B cell (primary cell): ENCODE measurements at regions not wholly inside any gene's neighbourhood (a gene's known extent, or its start where the extent isn't known, plus 50 kb on each side); places are given as distances from the start of the nearest gene placed in this dataset.

Experiments
- ATAC-seq: fragments of 200-7000 bp; cut with Tn5 transposase; one replicate; pipeline ENCODE4 v1.10.0; 2021; ENCODE audit warnings: low read depth, mild to moderate bottlenecking, moderate number of reproducible peaks, moderate library complexity
- CTCF ChIA-PET: fragments of 350-600 bp; sonication (Branson Sonifier 250); formaldehyde crosslinking; loops from one replicate; lab custom pipeline; 2021; ENCODE audit warnings: antibody characterized with exemption, inconsistent platforms; lab: Charles Lee
- POLR2A ChIA-PET: fragments of 350-600 bp; sonication (Branson Sonifier 250); formaldehyde crosslinking; loops from one replicate; lab custom pipeline; 2021; ENCODE audit warnings: antibody characterized with exemption; lab: Charles Lee
- DNase-seq: peaks from one replicate; pipeline ENCODE4 v3.0.0; 2013
- H2AFZ ChIP-seq: 2 replicates; pipeline ENCODE4 v1.6.1; 2012; ENCODE audit warnings: mild to moderate bottlenecking, low read depth, low read length; ENCODE audit not compliant: insufficient read depth, poor library complexity, severe bottlenecking
- H3K27ac ChIP-seq, 2 donors: 1 replicate in 1 of 2; 2 replicates in 1 of 2; pipeline ENCODE4 v1.5.1; 2012 to 2013; ENCODE audit warnings: low read length in 2 of 2, mild to moderate bottlenecking in 2 of 2, moderate library complexity in 1 of 2
- H3K27me3 ChIP-seq, 4 experiments: fragments of 200-600 bp in 1 of 4; sonication (generic) in 1 of 4; replicated peaks in 1 of 4; 1 replicate in 2 of 4; 2 replicates in 2 of 4; pipeline versions ENCODE4 v1.6.1 to v1.7.0; 2013 to 2016; ENCODE audit warnings: low read length in 3 of 4, mild to moderate bottlenecking in 2 of 4, mixed read lengths in 1 of 4, moderate library complexity in 1 of 4; ENCODE audit not compliant: insufficient read depth in 4 of 4, control insufficient read depth in 3 of 4; ENCODE audit errors: control extremely low read depth in 1 of 4
- H3K36me3 ChIP-seq, 2 experiments: replicated peaks in 1 of 2; 1 replicate in 1 of 2; 2 replicates in 1 of 2; pipeline versions ENCODE4 v1.6.1 to v1.7.1; 2013; ENCODE audit warnings: low read length in 1 of 2; ENCODE audit not compliant: insufficient read depth in 2 of 2, control insufficient read depth in 1 of 2; ENCODE audit errors: control extremely low read depth in 1 of 2, extremely low read depth in 1 of 2
- H3K4me1 ChIP-seq, 2 donors: fragments of 200-600 bp in 1 of 2; sonication (generic) in 1 of 2; 1 replicate in 1 of 2; 2 replicates in 1 of 2; pipeline versions ENCODE4 v1.5.1 to v1.6.1; 2013 to 2017; ENCODE audit warnings: low read length in 2 of 2; ENCODE audit not compliant: control insufficient read depth in 2 of 2, insufficient read depth in 2 of 2
- H3K4me2 ChIP-seq: replicated peaks from 2 replicates; pipeline ENCODE3; 2012; ENCODE audit warnings: mild to moderate bottlenecking, low read depth, low read length; ENCODE audit not compliant: poor library complexity, severe bottlenecking
- H3K4me3 ChIP-seq, 5 experiments: fragments of 200-600 bp in 1 of 5; sonication (generic) in 1 of 5; 1 replicate in 3 of 5; 2 replicates in 2 of 5; pipeline versions ENCODE4 v1.5.1 to v1.7.0; 2011 to 2016; ENCODE audit warnings: low read length in 4 of 5, mild to moderate bottlenecking in 4 of 5, low read depth in 2 of 5, control low read depth in 1 of 5, moderate library complexity in 1 of 5; ENCODE audit not compliant: insufficient read depth in 1 of 5; ENCODE audit errors: control extremely low read depth in 1 of 5, extremely low read depth in 1 of 5
- H3K79me2 ChIP-seq: fragments of 200-600 bp; sonication (generic); one replicate; pipeline ENCODE4 v1.6.0; 2016; ENCODE audit warnings: low read length; ENCODE audit not compliant: control insufficient read depth, insufficient read depth
- H3K9ac ChIP-seq: fragments of 200-600 bp; sonication (generic); 2 replicates; pipeline ENCODE4 v1.6.1; 2017; ENCODE audit warnings: mild to moderate bottlenecking, low read length, moderate library complexity
- H3K9me3 ChIP-seq, 3 donors: one replicate each; pipeline versions ENCODE4 v1.6.1 to v1.7.1; 2013; ENCODE audit warnings: low read length in 2 of 3; ENCODE audit not compliant: control insufficient read depth in 2 of 3, insufficient read depth in 1 of 3; ENCODE audit errors: control extremely low read depth in 1 of 3
- H4K20me1 ChIP-seq: 2 replicates; pipeline ENCODE4 v1.6.0; 2012; ENCODE audit warnings: mild to moderate bottlenecking, low read length; ENCODE audit not compliant: insufficient read depth, control insufficient read depth, poor library complexity, severe bottlenecking
- H3K27ac Mint-ChIP-seq: one replicate; pipeline ENCODE4 v1.8.0; 2021; ENCODE audit warnings: mixed read lengths
- H3K27me3 Mint-ChIP-seq: one replicate; pipeline ENCODE4 v1.8.0; 2021; ENCODE audit warnings: mixed read lengths
- H3K4me1 Mint-ChIP-seq: one replicate; pipeline ENCODE4 v1.8.0; 2021; ENCODE audit warnings: mixed read lengths
- H3K4me3 Mint-ChIP-seq: one replicate; pipeline ENCODE4 v1.8.0; 2021; ENCODE audit warnings: mixed read lengths
- H3K9me3 Mint-ChIP-seq: one replicate; pipeline ENCODE4 v1.8.0; 2022; ENCODE audit warnings: mixed read lengths; ENCODE audit not compliant: insufficient read depth
- EZH2 ChIP-seq: IDR thresholded peaks from 2 replicates; pipeline ENCODE4 v1.6.1; 2012; ENCODE audit warnings: borderline replicate concordance, low read depth, mild to moderate bottlenecking, moderate library complexity, low read length; ENCODE audit not compliant: insufficient read depth, poor library complexity, severe bottlenecking
- WGBS: methylation state at CpG from one replicate; pipeline ENCODE4 v1.1.5; 2013; ENCODE audit warnings: missing lambda C conversion rate; ENCODE audit not compliant: insufficient coverage; 5-methylcytosine and 5-hydroxymethylcytosine counted together
- intact Hi-C: fragments of 100-400 bp; cut with micrococcal nuclease; formaldehyde crosslinking; loops from one replicate; pipeline ENCODE4 v1.10.0; 2022
- TF ChIP-seq, protein P1 (sequence below): fragments of 200-600 bp; IDR thresholded peaks from one replicate; pipeline ENCODE4 v1.8.0; 2022; ENCODE audit warnings: antibody characterized with exemption, mild to moderate bottlenecking

DNA sequence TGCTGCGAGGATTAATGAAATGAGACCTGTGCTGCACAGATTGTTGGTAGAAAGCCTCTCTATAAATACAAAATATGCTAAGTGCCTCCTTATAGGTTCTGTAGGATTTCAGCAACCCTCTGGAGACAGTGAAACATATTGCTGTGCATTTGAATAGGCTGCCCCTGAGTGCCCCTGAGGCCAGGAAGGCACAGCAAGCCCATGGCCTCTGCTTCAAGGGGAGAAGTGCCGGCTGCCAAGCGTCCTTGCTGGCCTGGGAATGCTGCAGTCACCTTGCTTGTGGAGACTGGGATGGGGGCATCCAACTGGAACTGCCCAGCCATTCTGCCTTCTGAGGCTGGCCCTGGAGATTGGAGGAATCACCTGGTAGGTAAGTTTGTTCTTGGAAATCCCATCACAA, 397.2 kb upstream of the SMIM21 start:
- Mint-ChIP-seq H3K4me3 (no peak overlapping the region), H3K27me3 (no peaks in the 10 kb centered on the region), H3K4me1 (no peaks in the 10 kb centered on the region), H3K27ac (no peak overlapping the region), H3K9me3 (peaks cover 3% of the 10 kb centered on the region)
- WGBS, result 58% methylated on average over 2 of the region's 3 CpGs
- CTCF ChIA-PET, result no interaction called here
- Histone ChIP-seq H3K4me1 (no peaks in the 10 kb centered on the region), H2AFZ (no peak overlapping the region), H3K4me2 (no peak overlapping the region), H3K4me3 (no peak overlapping the region), H3K79me2 (no peaks in the 10 kb centered on the region), H3K27ac (no peak overlapping the region), H3K9me3 (no peaks in the 10 kb centered on the region), H3K27me3 (no peaks in the 10 kb centered on the region), H3K9ac (no peak overlapping the region), H4K20me1 (no peaks in the 10 kb centered on the region), H3K36me3 (no peaks in the 10 kb centered on the region)
- DNase-seq (no peak), ATAC-seq (no peak)
- POLR2A ChIA-PET, result no interaction called here
- TF ChIP-seq, protein P1, sequence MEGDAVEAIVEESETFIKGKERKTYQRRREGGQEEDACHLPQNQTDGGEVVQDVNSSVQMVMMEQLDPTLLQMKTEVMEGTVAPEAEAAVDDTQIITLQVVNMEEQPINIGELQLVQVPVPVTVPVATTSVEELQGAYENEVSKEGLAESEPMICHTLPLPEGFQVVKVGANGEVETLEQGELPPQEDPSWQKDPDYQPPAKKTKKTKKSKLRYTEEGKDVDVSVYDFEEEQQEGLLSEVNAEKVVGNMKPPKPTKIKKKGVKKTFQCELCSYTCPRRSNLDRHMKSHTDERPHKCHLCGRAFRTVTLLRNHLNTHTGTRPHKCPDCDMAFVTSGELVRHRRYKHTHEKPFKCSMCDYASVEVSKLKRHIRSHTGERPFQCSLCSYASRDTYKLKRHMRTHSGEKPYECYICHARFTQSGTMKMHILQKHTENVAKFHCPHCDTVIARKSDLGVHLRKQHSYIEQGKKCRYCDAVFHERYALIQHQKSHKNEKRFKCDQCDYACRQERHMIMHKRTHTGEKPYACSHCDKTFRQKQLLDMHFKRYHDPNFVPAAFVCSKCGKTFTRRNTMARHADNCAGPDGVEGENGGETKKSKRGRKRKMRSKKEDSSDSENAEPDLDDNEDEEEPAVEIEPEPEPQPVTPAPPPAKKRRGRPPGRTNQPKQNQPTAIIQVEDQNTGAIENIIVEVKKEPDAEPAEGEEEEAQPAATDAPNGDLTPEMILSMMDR, result no peak
- no peak for TF ChIP-seq EZH2
- intact Hi-C loops, result no loop called here

DNA sequence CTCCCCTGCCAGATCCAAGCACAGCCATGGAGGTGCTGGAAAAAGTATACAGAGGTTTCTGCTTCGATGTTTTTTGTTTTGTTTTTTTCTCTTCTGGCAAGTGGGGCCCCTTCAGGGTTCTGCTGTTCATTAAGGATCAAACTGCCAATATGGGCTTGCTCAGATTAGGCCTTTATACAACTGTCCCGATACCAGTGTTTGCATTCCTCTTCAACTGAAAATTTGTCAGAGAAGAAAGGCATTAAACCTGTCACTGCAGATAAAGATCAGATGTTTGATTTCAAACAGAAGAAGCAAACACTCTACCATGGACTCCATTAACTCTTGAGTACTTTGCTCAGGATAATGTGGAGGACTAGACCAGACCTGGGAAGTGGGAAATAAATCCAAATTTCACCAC, 396.0 kb upstream of the SMIM21 start:
- H3K9ac ChIP-seq, result no peak overlapping the region
- H3K4me3 Mint-ChIP-seq, result no peak overlapping the region
- intact Hi-C loops, result no loop called here
- H3K9me3 ChIP-seq, result no peaks in the 10 kb centered on the region
- ChIA-PET POLR2A (no interaction called here), CTCF (no interaction called here)
- no peak overlapping the region for H3K4me2 ChIP-seq
- DNase-seq (no peak), ATAC-seq (no peak)
- H3K27me3 ChIP-seq, result no peaks in the 10 kb centered on the region
- H3K27me3 Mint-ChIP-seq, result no peaks in the 10 kb centered on the region
- no peak overlapping the region for H2AFZ ChIP-seq
- no peaks in the 10 kb centered on the region for H3K79me2 ChIP-seq
- WGBS, result no CpG with 5 or more reads among the region's 2 CpGs
- TF ChIP-seq, protein P1, result no peak
- TF ChIP-seq EZH2, result no peak
- H3K4me1 Mint-ChIP-seq, result no peaks in the 10 kb centered on the region
- no peak overlapping the region for H3K27ac Mint-ChIP-seq
- peaks cover 3% of the 10 kb centered on the region for H3K9me3 Mint-ChIP-seq
- no peak overlapping the region for H3K27ac ChIP-seq
- H3K4me1 ChIP-seq, result no peaks in the 10 kb centered on the region
- no peaks in the 10 kb centered on the region for H3K36me3 ChIP-seq
- H4K20me1 ChIP-seq, result no peaks in the 10 kb centered on the region
- H3K4me3 ChIP-seq, result no peak overlapping the region
